ENCODE measurements at regions not wholly inside any gene's neighbourhood (a gene's known extent, or its start where the extent isn't known, plus 50 kb on each side); places are given as distances from the start of the nearest gene placed in this dataset.
"Not testable (repeated sequence)": the region's sequence is repeated elsewhere in the genome, so short reads cannot be mapped to it uniquely, and the experiment has no call there.

- POLR2A ChIA-PET = no interaction called here
- no peak for DNase-seq (ENCODE audit: extremely low spot score)
- CTCF ChIA-PET = no interaction called here
- no peak for TF ChIP-seq ARNT (IDR thresholded peaks at IDR 0.05)
- no peak for TF ChIP-seq SP1 (IDR thresholded peaks at IDR 0.05)
- no peak for TF ChIP-seq FOXM1 (IDR thresholded peaks at IDR 0.05; ENCODE audit: borderline replicate concordance)
- TF ChIP-seq NFRKB (IDR thresholded peaks at IDR 0.05) = no peak
- TF ChIP-seq TARDBP (IDR thresholded peaks at IDR 0.05) = no peak
- no peak for TF ChIP-seq CTBP1 (IDR thresholded peaks at IDR 0.05; ENCODE audit: borderline replicate concordance)
- TF ChIP-seq, protein P1, sequence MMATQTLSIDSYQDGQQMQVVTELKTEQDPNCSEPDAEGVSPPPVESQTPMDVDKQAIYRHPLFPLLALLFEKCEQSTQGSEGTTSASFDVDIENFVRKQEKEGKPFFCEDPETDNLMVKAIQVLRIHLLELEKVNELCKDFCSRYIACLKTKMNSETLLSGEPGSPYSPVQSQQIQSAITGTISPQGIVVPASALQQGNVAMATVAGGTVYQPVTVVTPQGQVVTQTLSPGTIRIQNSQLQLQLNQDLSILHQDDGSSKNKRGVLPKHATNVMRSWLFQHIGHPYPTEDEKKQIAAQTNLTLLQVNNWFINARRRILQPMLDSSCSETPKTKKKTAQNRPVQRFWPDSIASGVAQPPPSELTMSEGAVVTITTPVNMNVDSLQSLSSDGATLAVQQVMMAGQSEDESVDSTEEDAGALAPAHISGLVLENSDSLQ (IDR thresholded peaks at IDR 0.05) = no peak
- TF ChIP-seq HDGF (IDR thresholded peaks at IDR 0.05; ENCODE audit: borderline replicate concordance) = no peak
- TF ChIP-seq FOXK2 (IDR thresholded peaks at IDR 0.05) = no peak
- no peak for TF ChIP-seq ZNF384 (IDR thresholded peaks at IDR 0.05)
- TF ChIP-seq FOXA1 (IDR thresholded peaks at IDR 0.05) = no peak
- no peak for TF ChIP-seq ELF4 (IDR thresholded peaks at IDR 0.05)
- no peak for TF ChIP-seq SUZ12 (IDR thresholded peaks at IDR 0.05)
- no peak for TF ChIP-seq LEF1 (IDR thresholded peaks at IDR 0.05; ENCODE audit: borderline replicate concordance)
- no peak for TF ChIP-seq L3MBTL2 (conservative IDR thresholded peaks at IDR 0.05)
- TF ChIP-seq BHLHE40 (IDR thresholded peaks at IDR 0.05; ENCODE audit: borderline replicate concordance) = no peak
Observed at GRCh38 chr11:11206484-11206883, 146.6 kb downstream of the CSNK2A3 start.

GRCh38 chr11:11202885-11203284 lies 150.2 kb downstream of the CSNK2A3 start:
- ChIA-PET POLR2A (no interaction called here), CTCF (no interaction called here)
- no peak for DNase-seq (ENCODE audit: extremely low spot score)
- TF ChIP-seq FOXK2 (IDR thresholded peaks at IDR 0.05) (no peak), LEF1 (IDR thresholded peaks at IDR 0.05; ENCODE audit: borderline replicate concordance) (no peak), ZNF384 (IDR thresholded peaks at IDR 0.05) (no peak), CTBP1 (IDR thresholded peaks at IDR 0.05; ENCODE audit: borderline replicate concordance) (no peak), FOXA1 (IDR thresholded peaks at IDR 0.05) (no peak), FOXM1 (IDR thresholded peaks at IDR 0.05; ENCODE audit: borderline replicate concordance) (no peak), L3MBTL2 (conservative IDR thresholded peaks at IDR 0.05) (no peak), SUZ12 (IDR thresholded peaks at IDR 0.05) (no peak), ELF4 (IDR thresholded peaks at IDR 0.05) (no peak), TARDBP (IDR thresholded peaks at IDR 0.05) (no peak), BHLHE40 (IDR thresholded peaks at IDR 0.05; ENCODE audit: borderline replicate concordance) (no peak), HDGF (IDR thresholded peaks at IDR 0.05; ENCODE audit: borderline replicate concordance) (no peak), NFRKB (IDR thresholded peaks at IDR 0.05) (no peak), ARNT (IDR thresholded peaks at IDR 0.05) (no peak)
- TF ChIP-seq, protein P1 (IDR thresholded peaks at IDR 0.05) = no peak

DNA sequence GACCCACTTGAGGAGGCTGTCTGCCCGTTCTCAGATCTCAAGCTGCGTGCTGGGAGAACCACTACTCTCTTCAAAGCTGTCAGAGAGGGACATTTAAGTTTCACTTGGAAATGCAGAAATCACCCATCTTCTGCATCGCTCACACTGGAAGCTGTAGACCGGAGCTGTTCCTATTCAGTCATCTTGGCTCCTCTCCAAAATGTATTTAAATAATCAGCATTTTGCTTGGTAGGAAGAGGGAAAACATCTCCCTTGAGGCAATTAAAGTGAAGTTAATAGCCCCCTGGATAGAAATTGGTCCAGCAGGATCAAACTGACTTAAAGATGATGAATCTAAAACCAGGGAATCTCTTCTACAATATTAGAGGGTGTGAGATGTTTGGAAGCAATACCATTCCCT lies 151.7 kb downstream of the CSNK2A3 start:
- POLR2A ChIA-PET; DNase-seq (ENCODE audit: extremely low spot score); CTCF ChIA-PET: not testable (repeated sequence)

- no peak for DNase-seq (ENCODE audit: extremely low spot score)
- ChIA-PET POLR2A (no interaction called here), CTCF (interaction anchor here (0.7 kb wide), 1 partner anchor 41 kb away, joined by 3 read pairs; no protein-coding TSS in a partner anchor)
- TF ChIP-seq FOXM1 (IDR thresholded peaks at IDR 0.05; ENCODE audit: borderline replicate concordance) (no peak), FOXK2 (IDR thresholded peaks at IDR 0.05) (no peak), CTBP1 (IDR thresholded peaks at IDR 0.05; ENCODE audit: borderline replicate concordance) (no peak), TARDBP (IDR thresholded peaks at IDR 0.05) (no peak), SP1 (IDR thresholded peaks at IDR 0.05) (no peak), HDGF (IDR thresholded peaks at IDR 0.05; ENCODE audit: borderline replicate concordance) (no peak), LEF1 (IDR thresholded peaks at IDR 0.05; ENCODE audit: borderline replicate concordance) (no peak), SUZ12 (IDR thresholded peaks at IDR 0.05) (no peak), ARNT (IDR thresholded peaks at IDR 0.05) (no peak)
- TF ChIP-seq, protein P1 (IDR thresholded peaks at IDR 0.05) = no peak
Observed at GRCh38 chr11:11192541-11192940, 160.5 kb downstream of the CSNK2A3 start.

GRCh38 chr11:11189506-11189905 lies 163.5 kb downstream of the CSNK2A3 start:
- CTCF ChIA-PET = no interaction called here
- DNase-seq (ENCODE audit: extremely low spot score) = no peak
- TF ChIP-seq TARDBP (IDR thresholded peaks at IDR 0.05) (no peak), FOXA1 (IDR thresholded peaks at IDR 0.05) (no peak), LEF1 (IDR thresholded peaks at IDR 0.05; ENCODE audit: borderline replicate concordance) (no peak), HDGF (IDR thresholded peaks at IDR 0.05; ENCODE audit: borderline replicate concordance) (no peak), BHLHE40 (IDR thresholded peaks at IDR 0.05; ENCODE audit: borderline replicate concordance) (no peak), L3MBTL2 (conservative IDR thresholded peaks at IDR 0.05) (no peak), SP1 (IDR thresholded peaks at IDR 0.05) (no peak), FOXK2 (IDR thresholded peaks at IDR 0.05) (no peak), FOXM1 (IDR thresholded peaks at IDR 0.05; ENCODE audit: borderline replicate concordance) (no peak), NFRKB (IDR thresholded peaks at IDR 0.05) (no peak), CTBP1 (IDR thresholded peaks at IDR 0.05; ENCODE audit: borderline replicate concordance) (no peak), ZNF384 (IDR thresholded peaks at IDR 0.05) (no peak), ELF4 (IDR thresholded peaks at IDR 0.05) (no peak), SUZ12 (IDR thresholded peaks at IDR 0.05) (no peak), ARNT (IDR thresholded peaks at IDR 0.05) (no peak)
- TF ChIP-seq, protein P1 (IDR thresholded peaks at IDR 0.05) = no peak
- POLR2A ChIA-PET = no interaction called here

GRCh38 chr11:11186249-11186648 lies 166.8 kb downstream of the CSNK2A3 start:
- ChIA-PET CTCF (no interaction called here), POLR2A (no interaction called here)
- no peak for TF ChIP-seq SP1 (IDR thresholded peaks at IDR 0.05)
- TF ChIP-seq L3MBTL2 (conservative IDR thresholded peaks at IDR 0.05) = no peak
- TF ChIP-seq, protein P1 (IDR thresholded peaks at IDR 0.05) = no peak
- no peak for TF ChIP-seq ELF4 (IDR thresholded peaks at IDR 0.05)
- TF ChIP-seq LEF1 (IDR thresholded peaks at IDR 0.05; ENCODE audit: borderline replicate concordance) = no peak
- TF ChIP-seq TARDBP (IDR thresholded peaks at IDR 0.05) = no peak
- TF ChIP-seq FOXA1 (IDR thresholded peaks at IDR 0.05) = no peak
- TF ChIP-seq ZNF384 (IDR thresholded peaks at IDR 0.05) = no peak
- no peak for TF ChIP-seq SUZ12 (IDR thresholded peaks at IDR 0.05)
- no peak for TF ChIP-seq BHLHE40 (IDR thresholded peaks at IDR 0.05; ENCODE audit: borderline replicate concordance)
- TF ChIP-seq HDGF (IDR thresholded peaks at IDR 0.05; ENCODE audit: borderline replicate concordance) = no peak
- no peak for TF ChIP-seq FOXM1 (IDR thresholded peaks at IDR 0.05; ENCODE audit: borderline replicate concordance)
- TF ChIP-seq FOXK2 (IDR thresholded peaks at IDR 0.05) = no peak
- TF ChIP-seq ARNT (IDR thresholded peaks at IDR 0.05) = no peak
- no peak for TF ChIP-seq CTBP1 (IDR thresholded peaks at IDR 0.05; ENCODE audit: borderline replicate concordance)
- no peak for TF ChIP-seq NFRKB (IDR thresholded peaks at IDR 0.05)
- no peak for DNase-seq (ENCODE audit: extremely low spot score)
